Neural cell (in vitro differentiated cells): ENCODE measurements at regions not wholly inside any gene's neighbourhood (a gene's known extent, or its start where the extent isn't known, plus 50 kb on each side); places are given as distances from the start of the nearest gene placed in this dataset.

Source experiments
- H2AFZ ChIP-seq: fragments of 200-600, 300-800 bp; sonication (generic), shearing (Covaris generic); 2 replicates; pipeline ENCODE4 v1.6.0; 2014; ENCODE audit warnings: low read depth, mild to moderate bottlenecking, antibody characterized with exemption, low read length, moderate library complexity
- H3F3A ChIP-seq: fragments of 200-600 bp; shearing (Covaris generic); 2 replicates; pipeline ENCODE4 v1.6.1; 2016; ENCODE audit warnings: mild to moderate bottlenecking, moderate library complexity, mixed read lengths, antibody characterized with exemption, low read length; ENCODE audit not compliant: insufficient read depth, poor library complexity, severe bottlenecking
- H3K27ac ChIP-seq: fragments of 200-600, 300-800 bp; sonication (generic), shearing (Covaris generic); 2 replicates; pipeline ENCODE4 v1.5.1; 2014; ENCODE audit warnings: mild to moderate bottlenecking, low read length, moderate library complexity
- H3K27me3 ChIP-seq: fragments of 300-800, 200-600 bp; sonication (generic), shearing (Covaris generic); 2 replicates; pipeline ENCODE4 v1.6.0; 2014; ENCODE audit warnings: mild to moderate bottlenecking, low read depth, low read length, moderate library complexity; ENCODE audit not compliant: insufficient read depth
- H3K36me3 ChIP-seq: fragments of 300-800, 200-600 bp; sonication (generic), shearing (Covaris generic); 2 replicates; pipeline ENCODE4 v1.5.1; 2014; ENCODE audit warnings: mild to moderate bottlenecking, antibody characterized with exemption, low read length, moderate library complexity; ENCODE audit not compliant: insufficient read depth
- H3K4me2 ChIP-seq: fragments of 300-800, 200-600 bp; sonication (generic), shearing (Covaris generic); 2 replicates; pipeline ENCODE4 v1.6.0; 2014; ENCODE audit warnings: mild to moderate bottlenecking, low read length
- H3K4me3 ChIP-seq: fragments of 300-800, 200-600 bp; sonication (generic), shearing (Covaris generic); 2 replicates; pipeline ENCODE4 v1.5.1; 2014; ENCODE audit warnings: mild to moderate bottlenecking, low read length, moderate library complexity
- H3K79me2 ChIP-seq: fragments of 200-600 bp; shearing (Covaris generic); replicated peaks from 2 replicates; pipeline ENCODE4 v1.6.0; 2014; ENCODE audit warnings: mild to moderate bottlenecking, low read length, moderate library complexity; ENCODE audit not compliant: insufficient read depth
- H3K9ac ChIP-seq: fragments of 300-800, 200-600 bp; sonication (generic), shearing (Covaris generic); 2 replicates; pipeline ENCODE4 v1.6.1; 2016; ENCODE audit warnings: mild to moderate bottlenecking, low read length, mixed read lengths
- H3K9me2 ChIP-seq: fragments of 200-600 bp; shearing (Covaris generic); 2 replicates; pipeline ENCODE4 v1.6.1; 2016; ENCODE audit warnings: mild to moderate bottlenecking, low read length, mixed read lengths; ENCODE audit not compliant: insufficient read depth
- H3K9me3 ChIP-seq: fragments of 200-600, 300-800 bp; sonication (generic), shearing (Covaris generic); 2 replicates; pipeline ENCODE4 v1.6.1; 2016; ENCODE audit warnings: mild to moderate bottlenecking, mixed run types, low read length, moderate library complexity, mixed read lengths
- H4K20me1 ChIP-seq: fragments of 200-600 bp; shearing (Covaris generic); 2 replicates; pipeline ENCODE4 v1.6.1; 2016; ENCODE audit warnings: mild to moderate bottlenecking, mixed run types; ENCODE audit not compliant: insufficient read depth
- EP300 ChIP-seq: fragments of 450-650 bp; conservative IDR thresholded peaks from 2 replicates; pipeline ENCODE4 v1.6.1; 2014; ENCODE audit warnings: antibody characterized with exemption, mild to moderate bottlenecking, moderate library complexity; ENCODE audit not compliant: poor library complexity, severe bottlenecking
- EZH2 ChIP-seq: fragments of 200-600, 300-800 bp; shearing (Covaris generic), sonication (generic); IDR thresholded peaks from 2 replicates; pipeline ENCODE4 v1.6.1; 2014; ENCODE audit warnings: antibody characterized with exemption, low read length, borderline replicate concordance, mild to moderate bottlenecking; ENCODE audit not compliant: insufficient read depth, poor library complexity, severe bottlenecking
- MXI1 ChIP-seq: fragments of 450-650 bp; conservative IDR thresholded peaks from 2 replicates; pipeline ENCODE4 v1.6.1; 2014; ENCODE audit warnings: antibody characterized with exemption, mild to moderate bottlenecking; ENCODE audit not compliant: poor library complexity, severe bottlenecking
- POLR2AphosphoS5 ChIP-seq: IDR thresholded peaks from 2 replicates; pipeline ENCODE4 v1.6.1; 2012
- RAD21 ChIP-seq: fragments of 450-650 bp; conservative IDR thresholded peaks from 2 replicates; pipeline ENCODE4 v1.6.1; 2014; ENCODE audit warnings: antibody characterized with exemption, mild to moderate bottlenecking, moderate library complexity
- SMC3 ChIP-seq: fragments of 450-650 bp; conservative IDR thresholded peaks from 2 replicates; pipeline ENCODE4 v1.6.1; 2014; ENCODE audit warnings: antibody characterized with exemption, mild to moderate bottlenecking, moderate library complexity; ENCODE audit not compliant: poor library complexity
- TAF1 ChIP-seq: IDR thresholded peaks from 2 replicates; pipeline ENCODE4 v1.6.1; 2012; ENCODE audit warnings: low read depth
- TF ChIP-seq, protein P1 (sequence below): IDR thresholded peaks from 2 replicates; pipeline ENCODE4 v1.6.1; 2012; ENCODE audit warnings: borderline replicate concordance
- TF ChIP-seq, protein P2 (sequence below): fragments of 450-650 bp; IDR thresholded peaks from 2 replicates; pipeline ENCODE4 v1.5.1; 2014; ENCODE audit warnings: antibody characterized with exemption, mild to moderate bottlenecking, moderate library complexity; ENCODE audit not compliant: poor library complexity, severe bottlenecking

GRCh38 chr3:153274561-153274960, 112.5 kb downstream of the RAP2B start:
- Histone ChIP-seq H3K36me3 (no peaks in the 10 kb centered on the region), H3K9ac (no peak overlapping the region), H3F3A (no peaks in the 10 kb centered on the region), H2AFZ (no peak overlapping the region), H3K27me3 (no peaks in the 10 kb centered on the region), H3K4me3 (no peak overlapping the region), H3K9me2 (no peaks in the 10 kb centered on the region), H3K4me2 (no peak overlapping the region), H3K27ac (no peak overlapping the region), H3K9me3 (no peaks in the 10 kb centered on the region), H3K79me2 (no peaks in the 10 kb centered on the region), H4K20me1 (no peaks in the 10 kb centered on the region)
- TF ChIP-seq MXI1 (no peak), POLR2AphosphoS5 (no peak), EZH2 (no peak), TAF1 (no peak), RAD21 (no peak), EP300 (no peak)
- TF ChIP-seq, protein P1, sequence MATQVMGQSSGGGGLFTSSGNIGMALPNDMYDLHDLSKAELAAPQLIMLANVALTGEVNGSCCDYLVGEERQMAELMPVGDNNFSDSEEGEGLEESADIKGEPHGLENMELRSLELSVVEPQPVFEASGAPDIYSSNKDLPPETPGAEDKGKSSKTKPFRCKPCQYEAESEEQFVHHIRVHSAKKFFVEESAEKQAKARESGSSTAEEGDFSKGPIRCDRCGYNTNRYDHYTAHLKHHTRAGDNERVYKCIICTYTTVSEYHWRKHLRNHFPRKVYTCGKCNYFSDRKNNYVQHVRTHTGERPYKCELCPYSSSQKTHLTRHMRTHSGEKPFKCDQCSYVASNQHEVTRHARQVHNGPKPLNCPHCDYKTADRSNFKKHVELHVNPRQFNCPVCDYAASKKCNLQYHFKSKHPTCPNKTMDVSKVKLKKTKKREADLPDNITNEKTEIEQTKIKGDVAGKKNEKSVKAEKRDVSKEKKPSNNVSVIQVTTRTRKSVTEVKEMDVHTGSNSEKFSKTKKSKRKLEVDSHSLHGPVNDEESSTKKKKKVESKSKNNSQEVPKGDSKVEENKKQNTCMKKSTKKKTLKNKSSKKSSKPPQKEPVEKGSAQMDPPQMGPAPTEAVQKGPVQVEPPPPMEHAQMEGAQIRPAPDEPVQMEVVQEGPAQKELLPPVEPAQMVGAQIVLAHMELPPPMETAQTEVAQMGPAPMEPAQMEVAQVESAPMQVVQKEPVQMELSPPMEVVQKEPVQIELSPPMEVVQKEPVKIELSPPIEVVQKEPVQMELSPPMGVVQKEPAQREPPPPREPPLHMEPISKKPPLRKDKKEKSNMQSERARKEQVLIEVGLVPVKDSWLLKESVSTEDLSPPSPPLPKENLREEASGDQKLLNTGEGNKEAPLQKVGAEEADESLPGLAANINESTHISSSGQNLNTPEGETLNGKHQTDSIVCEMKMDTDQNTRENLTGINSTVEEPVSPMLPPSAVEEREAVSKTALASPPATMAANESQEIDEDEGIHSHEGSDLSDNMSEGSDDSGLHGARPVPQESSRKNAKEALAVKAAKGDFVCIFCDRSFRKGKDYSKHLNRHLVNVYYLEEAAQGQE: no peak
- TF ChIP-seq, protein P2, sequence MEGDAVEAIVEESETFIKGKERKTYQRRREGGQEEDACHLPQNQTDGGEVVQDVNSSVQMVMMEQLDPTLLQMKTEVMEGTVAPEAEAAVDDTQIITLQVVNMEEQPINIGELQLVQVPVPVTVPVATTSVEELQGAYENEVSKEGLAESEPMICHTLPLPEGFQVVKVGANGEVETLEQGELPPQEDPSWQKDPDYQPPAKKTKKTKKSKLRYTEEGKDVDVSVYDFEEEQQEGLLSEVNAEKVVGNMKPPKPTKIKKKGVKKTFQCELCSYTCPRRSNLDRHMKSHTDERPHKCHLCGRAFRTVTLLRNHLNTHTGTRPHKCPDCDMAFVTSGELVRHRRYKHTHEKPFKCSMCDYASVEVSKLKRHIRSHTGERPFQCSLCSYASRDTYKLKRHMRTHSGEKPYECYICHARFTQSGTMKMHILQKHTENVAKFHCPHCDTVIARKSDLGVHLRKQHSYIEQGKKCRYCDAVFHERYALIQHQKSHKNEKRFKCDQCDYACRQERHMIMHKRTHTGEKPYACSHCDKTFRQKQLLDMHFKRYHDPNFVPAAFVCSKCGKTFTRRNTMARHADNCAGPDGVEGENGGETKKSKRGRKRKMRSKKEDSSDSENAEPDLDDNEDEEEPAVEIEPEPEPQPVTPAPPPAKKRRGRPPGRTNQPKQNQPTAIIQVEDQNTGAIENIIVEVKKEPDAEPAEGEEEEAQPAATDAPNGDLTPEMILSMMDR: no peak

- Histone ChIP-seq H3K4me2 (no peak overlapping the region), H3K9me3 (no peaks in the 10 kb centered on the region), H3K9ac (no peak overlapping the region), H3K36me3 (no peaks in the 10 kb centered on the region), H4K20me1 (no peaks in the 10 kb centered on the region), H3K79me2 (no peaks in the 10 kb centered on the region), H3K4me3 (no peak overlapping the region), H3K27ac (no peak overlapping the region), H3K27me3 (no peaks in the 10 kb centered on the region), H3F3A (no peaks in the 10 kb centered on the region), H3K9me2 (no peaks in the 10 kb centered on the region), H2AFZ (no peak overlapping the region)
- no peak for TF ChIP-seq TAF1
- TF ChIP-seq POLR2AphosphoS5: no peak
- no peak for TF ChIP-seq EP300
- TF ChIP-seq, protein P2: no peak
- no peak for TF ChIP-seq MXI1
- TF ChIP-seq SMC3: no peak
- no peak for TF ChIP-seq RAD21
- TF ChIP-seq EZH2: no peak
- TF ChIP-seq, protein P1: no peak
Measured at GRCh38 chr3:153275514-153275913, 113.5 kb downstream of the RAP2B start.
